Cardiac muscle cell (in vitro differentiated cells and primary cell): ENCODE measurements at regions not wholly inside any gene's neighbourhood (a gene's known extent, or its start where the extent isn't known, plus 50 kb on each side); places are given as distances from the start of the nearest gene placed in this dataset.

Experiments
- DNase-seq, 2 donors: peaks; one replicate each; pipeline versions ENCODE4 v3.0.0 to v3.0.0-alpha.2; 2010 to 2017; ENCODE audit warnings: low read depth in 1 of 2, low spot score in 1 of 2
- H3K27ac ChIP-seq: fragments of 200-600 bp; sonication (generic); 2 replicates; pipeline ENCODE4 v1.5.1; 2016
- H3K27me3 ChIP-seq: fragments of 200-600 bp; sonication (generic); 2 replicates; pipeline ENCODE4 v1.6.0; 2016; ENCODE audit warnings: control low read depth
- H3K36me3 ChIP-seq: fragments of 200-600 bp; sonication (generic); 2 replicates; pipeline ENCODE4 v1.5.1; 2016; ENCODE audit warnings: control low read depth
- H3K4me1 ChIP-seq: fragments of 200-600 bp; sonication (generic); 2 replicates; pipeline ENCODE4 v1.8.1; 2017; ENCODE audit warnings: low read depth, mild to moderate bottlenecking, mixed run types
- H3K4me3 ChIP-seq: fragments of 200-600 bp; sonication (generic); 2 replicates; pipeline ENCODE4 v1.5.1; 2016; ENCODE audit warnings: mild to moderate bottlenecking
- H3K9me3 ChIP-seq: fragments of 200-600 bp; sonication (generic); 2 replicates; pipeline ENCODE4 v1.5.1; 2017; ENCODE audit warnings: low read depth, mild to moderate bottlenecking, control low read depth
- CTCF ChIP-seq: IDR thresholded peaks from 2 replicates; pipeline ENCODE4 v1.5.1; 2012; ENCODE audit warnings: low read depth, mild to moderate bottlenecking, low read length

GRCh38 chr5:35457912-35458823 is 159.5 kb upstream of the SPEF2 start:
- H3K4me3 ChIP-seq: no peak overlapping the region
- no peaks in the 10 kb centered on the region for H3K27me3 ChIP-seq
- peak overlapping the region; percentile 0 for H3K27ac ChIP-seq
- TF ChIP-seq CTCF: no peak
- H3K36me3 ChIP-seq: no peaks in the 10 kb centered on the region
- H3K4me1 ChIP-seq: peaks cover 12% of the 10 kb centered on the region
- no peaks in the 10 kb centered on the region for H3K9me3 ChIP-seq
- DNase-seq: no peak

- Histone ChIP-seq H3K4me3 (no peak overlapping the region), H3K27me3 (no peaks in the 10 kb centered on the region), H3K36me3 (no peaks in the 10 kb centered on the region), H3K27ac (no peak overlapping the region), H3K4me1 (peaks cover 12% of the 10 kb centered on the region), H3K9me3 (no peaks in the 10 kb centered on the region)
- no peak for TF ChIP-seq CTCF
- no peak for DNase-seq
Observed at GRCh38 chr5:35456506-35456905, 161.2 kb upstream of the SPEF2 start.

- DNase-seq: no peak
- peaks cover 9% of the 10 kb centered on the region for H3K4me1 ChIP-seq
- H3K27ac ChIP-seq: no peak overlapping the region
- H3K36me3 ChIP-seq: no peaks in the 10 kb centered on the region
- no peak for TF ChIP-seq CTCF
- H3K9me3 ChIP-seq: no peaks in the 10 kb centered on the region
- no peak overlapping the region for H3K4me3 ChIP-seq
- H3K27me3 ChIP-seq: no peaks in the 10 kb centered on the region
Observed at GRCh38 chr5:35454011-35454525, 163.6 kb upstream of the SPEF2 start.

- Histone ChIP-seq H3K27me3 (no peaks in the 10 kb centered on the region), H3K36me3 (no peaks in the 10 kb centered on the region), H3K4me3 (no peak overlapping the region), H3K4me1 (no peaks in the 10 kb centered on the region), H3K9me3 (no peaks in the 10 kb centered on the region), H3K27ac (no peak overlapping the region)
- no peak for DNase-seq
- no peak for TF ChIP-seq CTCF
Observed at GRCh38 chr5:35443803-35444595, 173.7 kb upstream of the SPEF2 start.

- TF ChIP-seq CTCF: no peak
- no peaks in the 10 kb centered on the region for H3K4me1 ChIP-seq
- no peak overlapping the region for H3K27ac ChIP-seq
- no peaks in the 10 kb centered on the region for H3K27me3 ChIP-seq
- DNase-seq: no peak
- no peak overlapping the region for H3K4me3 ChIP-seq
- no peaks in the 10 kb centered on the region for H3K36me3 ChIP-seq
- H3K9me3 ChIP-seq: no peaks in the 10 kb centered on the region
Observed at GRCh38 chr5:35442885-35443639, 174.6 kb upstream of the SPEF2 start.
